SK-N-SH (cell line): ENCODE measurements at regions not wholly inside any gene's neighbourhood (a gene's known extent, or its start where the extent isn't known, plus 50 kb on each side); places are given as distances from the start of the nearest gene placed in this dataset.

Experiments
- CTCF ChIA-PET: fragments of 300-600, 350-600 bp; formaldehyde crosslinking; extraction: SDS; loops from one replicate; lab custom pipeline; 2021; lab: Yijun Ruan, JAX
- POLR2A ChIA-PET: fragments of 350-600 bp; sonication (Branson Sonifier 250); formaldehyde crosslinking; extraction: SDS; loops from one replicate; lab custom pipeline; 2020; ENCODE audit warnings: antibody characterized with exemption, inconsistent platforms; lab: Yijun Ruan, JAX
- DNase-seq: peaks from one replicate; pipeline ENCODE4 v3.0.0; 2012
- H2AFZ ChIP-seq: fragments of 200-600 bp; sonication (generic); 2 replicates; pipeline ENCODE4 v1.8.1; 2016; ENCODE audit warnings: antibody characterized with exemption, mild to moderate bottlenecking, low read depth
- H3F3A ChIP-seq: fragments of 200-600 bp; sonication (generic); replicated peaks from 2 replicates; pipeline ENCODE3; 2016; ENCODE audit warnings: antibody characterized with exemption, mild to moderate bottlenecking; ENCODE audit not compliant: insufficient read depth
- H3K27ac ChIP-seq, 2 experiments: fragments of 200-500 bp in 1 of 2; fragments of 200-600 bp in 1 of 2; sonication (Bioruptor generic) in 1 of 2; sonication (generic), shearing (Covaris generic) in 1 of 2; 2 replicates each; pipeline versions ENCODE4 v1.5.1 to v1.6.1; 2014 to 2016; ENCODE audit warnings: low read depth in 2 of 2, inconsistent platforms in 1 of 2, low read length in 1 of 2, mild to moderate bottlenecking in 1 of 2, mixed read lengths in 1 of 2
- H3K27me3 ChIP-seq: fragments of 200-600 bp; sonication (generic), shearing (Covaris generic); 2 replicates; pipeline ENCODE4 v1.6.1; 2016; ENCODE audit warnings: mixed run types; ENCODE audit not compliant: insufficient read depth
- H3K36me3 ChIP-seq, 2 experiments: fragments of 200-500 bp in 1 of 2; fragments of 200-600 bp in 1 of 2; sonication (Bioruptor generic) in 1 of 2; sonication (generic) in 1 of 2; replicated peaks in 1 of 2; 2 replicates each; pipeline versions ENCODE3 to v1.5.1; 2014 to 2016; ENCODE audit warnings: low read length in 1 of 2, mild to moderate bottlenecking in 1 of 2; ENCODE audit not compliant: insufficient read depth in 2 of 2, control insufficient read depth in 1 of 2
- H3K4me1 ChIP-seq, 2 experiments: fragments of 200-500 bp in 1 of 2; fragments of 200-600 bp in 1 of 2; sonication (Bioruptor generic) in 1 of 2; sonication (generic), shearing (Covaris generic) in 1 of 2; 2 replicates each; pipeline versions ENCODE4 v1.5.1 to v1.6.1; 2014 to 2016; ENCODE audit warnings: low read depth in 1 of 2, low read length in 1 of 2, mixed run types in 1 of 2; ENCODE audit not compliant: insufficient read depth in 2 of 2, control insufficient read depth in 1 of 2
- H3K4me2 ChIP-seq: fragments of 200-600 bp; sonication (generic), shearing (Covaris generic); 2 replicates; pipeline ENCODE4 v1.6.1; 2017; ENCODE audit warnings: mixed run types
- H3K4me3 ChIP-seq, 2 experiments: fragments of 200-500 bp in 1 of 2; fragments of 200-600 bp in 1 of 2; sonication (Bioruptor generic) in 1 of 2; sonication (generic), shearing (Covaris generic) in 1 of 2; 2 replicates each; pipeline versions ENCODE4 v1.5.1 to v1.8.1; 2014 to 2016; ENCODE audit warnings: low read depth in 2 of 2, inconsistent platforms in 1 of 2, low read length in 1 of 2, mild to moderate bottlenecking in 1 of 2, mixed read lengths in 1 of 2, moderate library complexity in 1 of 2
- H3K79me2 ChIP-seq: fragments of 200-600 bp; sonication (generic); 2 replicates; pipeline ENCODE4 v1.8.1; 2017; ENCODE audit warnings: mild to moderate bottlenecking; ENCODE audit not compliant: insufficient read depth
- H3K9ac ChIP-seq: fragments of 200-600 bp; sonication (generic); 2 replicates; pipeline ENCODE4 v1.6.1; 2017; ENCODE audit warnings: mixed run types
- H3K9me2 ChIP-seq: fragments of 200-600 bp; sonication (generic); 2 replicates; pipeline ENCODE4 v1.6.1; 2017; ENCODE audit warnings: mixed run types
- H3K9me3 ChIP-seq: fragments of 200-600 bp; sonication (generic); 2 replicates; pipeline ENCODE4 v1.6.1; 2017; ENCODE audit warnings: mixed run types, mild to moderate bottlenecking, moderate library complexity
- H4K20me1 ChIP-seq: fragments of 200-600 bp; sonication (generic); 2 replicates; pipeline ENCODE4 v1.6.1; 2017; ENCODE audit warnings: mild to moderate bottlenecking, mixed run types; ENCODE audit not compliant: insufficient read depth
- EP300 ChIP-seq, 2 experiments: IDR thresholded peaks; 2 replicates each; pipeline versions ENCODE4 v1.4.0 to v1.6.1; 2012; ENCODE audit warnings: borderline replicate concordance in 1 of 2, low read depth in 1 of 2, low read length in 1 of 2
- EZH2phosphoT487 ChIP-seq: fragments of 200-600 bp; sonication (generic); IDR thresholded peaks from 2 replicates; pipeline ENCODE4 v1.6.1; 2017; ENCODE audit warnings: low read depth, mixed run types, mild to moderate bottlenecking, antibody characterized with exemption, moderate library complexity, borderline replicate concordance
- GABPA ChIP-seq: IDR thresholded peaks from 2 replicates; pipeline ENCODE4 v1.4.0; 2012; ENCODE audit warnings: low read depth, mild to moderate bottlenecking
- JUND ChIP-seq: IDR thresholded peaks from 2 replicates; pipeline ENCODE4 v1.4.0; 2012
- MEF2A ChIP-seq: IDR thresholded peaks from 2 replicates; pipeline ENCODE4 v1.4.0; 2012; ENCODE audit warnings: low read depth, borderline replicate concordance
- MXI1 ChIP-seq: IDR thresholded peaks from 2 replicates; pipeline ENCODE4 v1.6.1; 2012; ENCODE audit warnings: mild to moderate bottlenecking, low read depth, low read length, improper control_type of control experiment
- NFIC ChIP-seq: IDR thresholded peaks from 2 replicates; pipeline ENCODE4 v1.4.0; 2012; ENCODE audit warnings: borderline replicate concordance
- NRF1 ChIP-seq: IDR thresholded peaks from 2 replicates; pipeline ENCODE4 v1.6.1; 2012; ENCODE audit warnings: low read depth, mild to moderate bottlenecking, low read length
- POLR2AphosphoS5 ChIP-seq: IDR thresholded peaks from 2 replicates; pipeline ENCODE4 v1.6.1; 2012; ENCODE audit warnings: low read depth, low read length
- RAD21 ChIP-seq: IDR thresholded peaks from 2 replicates; pipeline ENCODE4 v1.6.1; 2012; ENCODE audit warnings: mild to moderate bottlenecking, low read length
- RXRA ChIP-seq: IDR thresholded peaks from 2 replicates; pipeline ENCODE4 v1.4.0; 2012; ENCODE audit warnings: low read depth, mild to moderate bottlenecking, borderline replicate concordance
- TF ChIP-seq, protein P1 (sequence below): IDR thresholded peaks from 2 replicates; pipeline ENCODE4 v1.6.1; 2012; ENCODE audit warnings: mild to moderate bottlenecking, low read depth, low read length, moderate library complexity
- TF ChIP-seq, protein P2 (sequence below): fragments of 150-350 bp; IDR thresholded peaks from 2 replicates; pipeline ENCODE4 v1.6.1; 2016; ENCODE audit warnings: mild to moderate bottlenecking, low read depth, low read length
- TF ChIP-seq, protein P3 (sequence below): IDR thresholded peaks from 2 replicates; pipeline ENCODE4 v1.4.0; 2012; ENCODE audit warnings: low read depth, borderline replicate concordance
- TF ChIP-seq, protein P4 (sequence below): IDR thresholded peaks from 2 replicates; pipeline ENCODE4 v1.4.0; 2012; ENCODE audit warnings: low read depth
- TF ChIP-seq, protein P5 (sequence below): fragments of 150-350 bp; IDR thresholded peaks from 2 replicates; pipeline ENCODE4 v1.6.1; 2017; ENCODE audit warnings: antibody characterized with exemption, low read length, low read depth, borderline replicate concordance

DNA sequence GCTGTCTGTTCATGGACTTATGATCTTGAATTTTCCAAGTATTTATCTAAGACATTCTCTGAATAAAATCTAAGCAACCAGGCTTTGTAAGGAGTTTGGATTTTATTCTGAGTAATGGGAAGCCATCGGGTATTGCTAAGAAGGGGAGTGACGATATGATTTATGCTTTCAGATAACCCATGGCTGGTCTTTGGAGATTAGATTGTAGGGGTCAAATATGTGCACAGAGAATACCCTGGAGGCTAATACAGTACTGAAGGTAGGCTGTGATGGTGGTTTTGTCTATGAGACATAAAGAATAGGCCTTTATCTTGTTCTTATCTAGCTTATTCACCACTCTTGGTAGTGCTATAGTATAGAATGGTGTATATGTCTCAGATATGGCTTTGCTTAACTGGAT, 60.0 kb upstream of the C5orf46 start (continued):
- TF ChIP-seq, protein P1, sequence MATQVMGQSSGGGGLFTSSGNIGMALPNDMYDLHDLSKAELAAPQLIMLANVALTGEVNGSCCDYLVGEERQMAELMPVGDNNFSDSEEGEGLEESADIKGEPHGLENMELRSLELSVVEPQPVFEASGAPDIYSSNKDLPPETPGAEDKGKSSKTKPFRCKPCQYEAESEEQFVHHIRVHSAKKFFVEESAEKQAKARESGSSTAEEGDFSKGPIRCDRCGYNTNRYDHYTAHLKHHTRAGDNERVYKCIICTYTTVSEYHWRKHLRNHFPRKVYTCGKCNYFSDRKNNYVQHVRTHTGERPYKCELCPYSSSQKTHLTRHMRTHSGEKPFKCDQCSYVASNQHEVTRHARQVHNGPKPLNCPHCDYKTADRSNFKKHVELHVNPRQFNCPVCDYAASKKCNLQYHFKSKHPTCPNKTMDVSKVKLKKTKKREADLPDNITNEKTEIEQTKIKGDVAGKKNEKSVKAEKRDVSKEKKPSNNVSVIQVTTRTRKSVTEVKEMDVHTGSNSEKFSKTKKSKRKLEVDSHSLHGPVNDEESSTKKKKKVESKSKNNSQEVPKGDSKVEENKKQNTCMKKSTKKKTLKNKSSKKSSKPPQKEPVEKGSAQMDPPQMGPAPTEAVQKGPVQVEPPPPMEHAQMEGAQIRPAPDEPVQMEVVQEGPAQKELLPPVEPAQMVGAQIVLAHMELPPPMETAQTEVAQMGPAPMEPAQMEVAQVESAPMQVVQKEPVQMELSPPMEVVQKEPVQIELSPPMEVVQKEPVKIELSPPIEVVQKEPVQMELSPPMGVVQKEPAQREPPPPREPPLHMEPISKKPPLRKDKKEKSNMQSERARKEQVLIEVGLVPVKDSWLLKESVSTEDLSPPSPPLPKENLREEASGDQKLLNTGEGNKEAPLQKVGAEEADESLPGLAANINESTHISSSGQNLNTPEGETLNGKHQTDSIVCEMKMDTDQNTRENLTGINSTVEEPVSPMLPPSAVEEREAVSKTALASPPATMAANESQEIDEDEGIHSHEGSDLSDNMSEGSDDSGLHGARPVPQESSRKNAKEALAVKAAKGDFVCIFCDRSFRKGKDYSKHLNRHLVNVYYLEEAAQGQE: no peak

DNA sequence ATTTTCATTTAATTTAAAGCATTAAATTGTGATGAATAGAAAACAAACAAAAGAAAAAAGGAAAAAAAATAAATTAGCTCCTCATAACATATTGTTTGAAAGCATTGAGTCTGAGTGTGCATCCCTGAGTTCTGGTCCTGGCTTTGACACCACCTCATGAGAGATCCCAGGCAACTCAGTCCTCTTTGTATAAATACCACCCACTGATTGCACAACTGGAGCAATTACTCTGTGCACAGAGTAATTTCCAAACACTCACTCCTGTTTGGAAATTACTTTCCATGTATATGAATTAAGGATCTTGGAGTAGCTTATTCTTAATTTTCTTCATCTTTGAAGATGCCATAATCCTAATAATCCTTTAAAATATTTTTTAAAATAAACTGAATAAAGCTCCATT, 59.4 kb upstream of the C5orf46 start:
- H3K9me3 ChIP-seq: no peaks in the 10 kb centered on the region
- no peaks in the 10 kb centered on the region for H4K20me1 ChIP-seq
- no peak overlapping the region for H3K9ac ChIP-seq
- no peaks in the 10 kb centered on the region for H3K9me2 ChIP-seq
- no peaks in the 10 kb centered on the region for H3K79me2 ChIP-seq
- H3K4me3 ChIP-seq: no peak overlapping the region
- no peak overlapping the region for H3K27ac ChIP-seq
- no peaks in the 10 kb centered on the region for H3K4me1 ChIP-seq
- ChIA-PET POLR2A (no interaction called here), CTCF (interaction anchor here (0.9 to 1.8 kb wide), 3 partner anchors 10 to 25 kb away, joined by 3 to 4 read pairs (median 4); no protein-coding TSS in a partner anchor)
- no peak for DNase-seq
- H3K4me2 ChIP-seq: no peak overlapping the region
- H2AFZ ChIP-seq: no peak overlapping the region
- no peaks in the 10 kb centered on the region; the same call in 1 of the 2 replicates for H3K27me3 ChIP-seq
- peaks cover 11% of the 10 kb centered on the region for H3F3A ChIP-seq
- TF ChIP-seq, protein P1: no peak
- TF ChIP-seq RAD21 (no peak), POLR2AphosphoS5 (no peak), RXRA (no peak), GABPA (no peak), MEF2A (no peak), EP300 (IDR thresholded peaks at IDR 0.05; ENCODE audit: borderline replicate concordance in 1 of 2, low read depth in 1 of 2, low read length in 1 of 2) (no peak), MXI1 (no peak), NRF1 (no peak), EZH2phosphoT487 (no peak), JUND (no peak), NFIC (no peak)
- TF ChIP-seq, protein P2, sequence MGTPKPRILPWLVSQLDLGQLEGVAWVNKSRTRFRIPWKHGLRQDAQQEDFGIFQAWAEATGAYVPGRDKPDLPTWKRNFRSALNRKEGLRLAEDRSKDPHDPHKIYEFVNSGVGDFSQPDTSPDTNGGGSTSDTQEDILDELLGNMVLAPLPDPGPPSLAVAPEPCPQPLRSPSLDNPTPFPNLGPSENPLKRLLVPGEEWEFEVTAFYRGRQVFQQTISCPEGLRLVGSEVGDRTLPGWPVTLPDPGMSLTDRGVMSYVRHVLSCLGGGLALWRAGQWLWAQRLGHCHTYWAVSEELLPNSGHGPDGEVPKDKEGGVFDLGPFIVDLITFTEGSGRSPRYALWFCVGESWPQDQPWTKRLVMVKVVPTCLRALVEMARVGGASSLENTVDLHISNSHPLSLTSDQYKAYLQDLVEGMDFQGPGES: no peak
- TF ChIP-seq, protein P3, sequence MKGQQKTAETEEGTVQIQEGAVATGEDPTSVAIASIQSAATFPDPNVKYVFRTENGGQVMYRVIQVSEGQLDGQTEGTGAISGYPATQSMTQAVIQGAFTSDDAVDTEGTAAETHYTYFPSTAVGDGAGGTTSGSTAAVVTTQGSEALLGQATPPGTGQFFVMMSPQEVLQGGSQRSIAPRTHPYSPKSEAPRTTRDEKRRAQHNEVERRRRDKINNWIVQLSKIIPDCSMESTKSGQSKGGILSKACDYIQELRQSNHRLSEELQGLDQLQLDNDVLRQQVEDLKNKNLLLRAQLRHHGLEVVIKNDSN: no peak
- TF ChIP-seq, protein P4, sequence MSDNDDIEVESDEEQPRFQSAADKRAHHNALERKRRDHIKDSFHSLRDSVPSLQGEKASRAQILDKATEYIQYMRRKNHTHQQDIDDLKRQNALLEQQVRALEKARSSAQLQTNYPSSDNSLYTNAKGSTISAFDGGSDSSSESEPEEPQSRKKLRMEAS: no peak
- TF ChIP-seq, protein P5, sequence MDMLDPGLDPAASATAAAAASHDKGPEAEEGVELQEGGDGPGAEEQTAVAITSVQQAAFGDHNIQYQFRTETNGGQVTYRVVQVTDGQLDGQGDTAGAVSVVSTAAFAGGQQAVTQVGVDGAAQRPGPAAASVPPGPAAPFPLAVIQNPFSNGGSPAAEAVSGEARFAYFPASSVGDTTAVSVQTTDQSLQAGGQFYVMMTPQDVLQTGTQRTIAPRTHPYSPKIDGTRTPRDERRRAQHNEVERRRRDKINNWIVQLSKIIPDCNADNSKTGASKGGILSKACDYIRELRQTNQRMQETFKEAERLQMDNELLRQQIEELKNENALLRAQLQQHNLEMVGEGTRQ: no peak
- no peaks in the 10 kb centered on the region for H3K36me3 ChIP-seq
